Esophagus (tissue), 2 donors: ENCODE measurements at regions not wholly inside any gene's neighbourhood (a gene's known extent, or its start where the extent isn't known, plus 50 kb on each side); places are given as distances from the start of the nearest gene placed in this dataset.

ENCODE experiments used
- H3K27ac ChIP-seq, 2 donors: one replicate each; pipeline ENCODE4 v1.5.1; 2013; ENCODE audit warnings: low read depth in 2 of 2, mild to moderate bottlenecking in 2 of 2, inconsistent platforms in 1 of 2, low read length in 1 of 2, moderate library complexity in 1 of 2
- H3K27me3 ChIP-seq, 2 donors: one replicate each; pipeline ENCODE4 v1.6.1; 2013; ENCODE audit warnings: low read length in 2 of 2, control low read depth in 1 of 2, mild to moderate bottlenecking in 1 of 2; ENCODE audit not compliant: insufficient read depth in 2 of 2, control insufficient read depth in 1 of 2
- H3K36me3 ChIP-seq, 2 donors: one replicate each; pipeline ENCODE4 v1.6.1; 2013; ENCODE audit warnings: low read length in 1 of 2; ENCODE audit not compliant: control insufficient read depth in 2 of 2, insufficient read depth in 2 of 2
- H3K4me1 ChIP-seq, 2 donors: one replicate each; pipeline ENCODE4 v1.6.1; 2013; ENCODE audit warnings: low read length in 1 of 2; ENCODE audit not compliant: control insufficient read depth in 2 of 2, insufficient read depth in 2 of 2
- H3K4me3 ChIP-seq, 2 donors: one replicate each; pipeline ENCODE4 v1.5.1; 2013; ENCODE audit warnings: low read length in 2 of 2, mild to moderate bottlenecking in 2 of 2, low read depth in 1 of 2, moderate library complexity in 1 of 2
- H3K9me3 ChIP-seq, 2 donors: one replicate each; pipeline ENCODE4 v1.6.1; 2013; ENCODE audit warnings: mild to moderate bottlenecking in 2 of 2, low read depth in 1 of 2, low read length in 1 of 2, moderate library complexity in 1 of 2; ENCODE audit not compliant: control insufficient read depth in 2 of 2, insufficient read depth in 1 of 2
- WGBS, 2 donors: extraction: QIAGEN DNeasy Blood & Tissue Kit; methylation state at CpG; one replicate each; pipeline ENCODE4 v1.1.7; 2013; 5-methylcytosine and 5-hydroxymethylcytosine counted together
- donor health status: healthy with polysubstance abuse.
- donor health status: Bipolar disorder and iron deficiency.

GRCh38 chr1:23627069-23627735 is 64.4 kb upstream of the RPL11 start:
- 46 to 47% methylated on average over 11 of the region's 11 CpGs for WGBS, 2 donors
- no peaks in the 10 kb centered on the region for H3K36me3 ChIP-seq
- H3K27me3 ChIP-seq, result no peaks in the 10 kb centered on the region
- no peaks in the 10 kb centered on the region for H3K4me1 ChIP-seq
- no peak overlapping the region for H3K4me3 ChIP-seq
- no peaks in the 10 kb centered on the region for H3K9me3 ChIP-seq
- no peak overlapping the region for H3K27ac ChIP-seq

GRCh38 chr1:23625929-23626535 is 65.6 kb upstream of the RPL11 start:
- no peaks in the 10 kb centered on the region for H3K36me3 ChIP-seq
- H3K4me1 ChIP-seq, result no peaks in the 10 kb centered on the region
- no peak overlapping the region for H3K4me3 ChIP-seq
- H3K9me3 ChIP-seq, result no peaks in the 10 kb centered on the region
- WGBS, 2 donors, result 85 to 95% methylated on average over 1 of the region's 1 CpG
- H3K27me3 ChIP-seq, result no peaks in the 10 kb centered on the region
- H3K27ac ChIP-seq, result no peak overlapping the region

GRCh38 chr1:23625459-23625858 is 66.1 kb upstream of the RPL11 start:
- Histone ChIP-seq H3K27ac (no peak overlapping the region), H3K4me1 (no peaks in the 10 kb centered on the region), H3K27me3 (no peaks in the 10 kb centered on the region), H3K36me3 (no peaks in the 10 kb centered on the region), H3K4me3 (no peak overlapping the region), H3K9me3 (no peaks in the 10 kb centered on the region)
- 91 to 94% methylated on average over 4 of the region's 4 CpGs for WGBS, 2 donors

DNA sequence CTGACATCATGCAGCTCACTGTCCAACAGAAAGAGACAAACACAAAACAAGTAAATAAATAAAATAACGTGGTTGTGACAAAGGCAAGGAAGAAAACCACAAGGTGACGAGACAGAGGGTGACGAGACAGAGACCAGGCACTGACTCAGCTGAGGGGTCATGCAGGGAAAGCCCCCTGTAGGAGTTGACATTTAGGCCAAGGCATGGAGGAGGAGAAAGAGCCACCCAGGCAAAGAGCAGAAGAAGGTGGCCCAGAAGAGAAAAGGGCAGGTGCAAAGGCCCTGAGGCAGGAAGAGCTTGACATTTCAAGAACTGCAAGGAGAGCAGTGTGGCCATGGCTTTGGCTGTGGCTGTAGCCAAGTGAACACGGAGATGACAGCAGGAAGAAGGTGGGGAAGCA is 65.1 kb upstream of the ID3 start:
- no peaks in the 10 kb centered on the region for H3K9me3 ChIP-seq
- WGBS, 2 donors, result 64 to 65% methylated on average over 4 of the region's 4 CpGs
- H3K4me3 ChIP-seq, result no peak overlapping the region
- no peaks in the 10 kb centered on the region for H3K27me3 ChIP-seq
- H3K27ac ChIP-seq, result no peak overlapping the region
- no peaks in the 10 kb centered on the region for H3K36me3 ChIP-seq
- no peaks in the 10 kb centered on the region for H3K4me1 ChIP-seq

DNA sequence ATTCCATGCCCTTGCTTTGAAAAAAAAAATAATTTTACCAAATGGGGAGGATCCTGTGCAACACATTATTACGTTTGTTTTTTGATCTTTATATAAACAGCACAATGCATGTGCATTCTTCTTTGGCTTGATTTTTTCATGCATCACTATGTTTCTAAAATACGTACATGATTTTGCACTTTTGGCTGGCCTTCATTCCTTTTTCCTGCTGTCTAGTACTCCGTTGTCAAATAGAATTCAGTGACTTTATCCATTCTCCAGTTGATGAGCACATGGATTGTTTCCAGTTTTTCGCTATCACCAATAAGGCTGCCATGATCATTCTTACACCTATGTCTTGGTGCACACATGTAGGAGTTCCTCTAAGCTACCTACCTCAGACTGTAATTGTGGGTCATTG is 63.0 kb upstream of the ID3 start:
- no peaks in the 10 kb centered on the region for H3K9me3 ChIP-seq
- no peaks in the 10 kb centered on the region for H3K36me3 ChIP-seq
- WGBS, 2 donors, result 91 to 93% methylated on average over 4 of the region's 4 CpGs
- H3K4me3 ChIP-seq, result no peak overlapping the region
- H3K27me3 ChIP-seq, result no peaks in the 10 kb centered on the region
- H3K4me1 ChIP-seq, result peaks cover 0 to 2% of the 10 kb centered on the region in 2 donors
- no peak overlapping the region for H3K27ac ChIP-seq

- Histone ChIP-seq H3K4me3 (no peak overlapping the region), H3K27me3 (no peaks in the 10 kb centered on the region), H3K4me1 (peaks cover 0 to 2% of the 10 kb centered on the region in 2 donors), H3K27ac (no peak overlapping the region), H3K36me3 (no peaks in the 10 kb centered on the region), H3K9me3 (no peaks in the 10 kb centered on the region)
- 92% methylated on average over 5 of the region's 5 CpGs for WGBS, 2 donors
Measured at GRCh38 chr1:23620605-23621004, 61.3 kb upstream of the ID3 start.

DNA sequence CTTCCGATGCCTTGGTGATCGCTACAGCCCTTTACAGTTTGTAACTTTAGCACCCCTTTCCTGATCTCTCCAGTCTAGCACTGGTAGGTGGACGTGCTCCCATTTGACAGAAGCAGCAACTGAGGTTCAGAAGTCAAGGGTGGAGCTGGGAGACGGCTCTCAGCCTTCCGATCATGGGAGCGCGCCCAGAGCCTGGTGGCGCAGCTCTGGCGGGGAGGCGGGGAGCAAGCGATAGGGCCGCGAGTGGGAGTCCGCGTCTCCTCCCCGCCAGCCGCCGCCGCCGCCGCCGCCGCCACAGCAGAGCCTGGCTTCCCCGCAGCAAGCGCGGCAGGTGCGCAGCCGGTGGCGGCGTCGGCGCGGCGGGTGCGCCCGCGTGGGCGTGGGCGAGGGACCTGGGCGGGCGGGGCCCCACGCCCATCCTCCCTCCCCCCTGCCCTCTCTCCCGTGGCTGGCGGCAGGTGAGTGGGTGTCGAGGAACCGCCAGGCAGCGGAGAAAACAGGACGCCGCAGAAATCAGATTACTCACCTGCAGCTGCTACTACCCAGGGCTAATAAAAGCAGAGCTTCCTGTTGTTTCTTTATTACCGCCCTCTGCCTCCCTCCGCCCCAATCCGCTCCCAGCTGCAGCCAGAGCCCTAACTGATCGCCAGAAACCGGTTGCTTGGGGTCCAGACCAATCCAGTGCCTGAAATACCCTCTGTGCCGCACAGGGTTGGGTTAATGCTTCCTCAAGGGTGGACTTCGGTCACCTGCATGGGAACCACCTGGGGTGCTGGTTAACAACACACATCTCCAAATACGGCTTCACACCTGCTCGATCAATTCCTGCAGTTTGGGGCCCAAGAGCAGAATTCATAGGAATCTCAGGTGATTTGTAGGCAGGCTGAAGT is 60.2 kb upstream of the ID3 start:
- no peaks in the 10 kb centered on the region for H3K27me3 ChIP-seq
- H3K4me3 ChIP-seq, result peak overlapping the region; percentile 31 to 44
- H3K36me3 ChIP-seq, result no peaks in the 10 kb centered on the region
- WGBS, 2 donors, result 5 to 7% methylated on average over 39 to 58 of the region's 58 CpGs
- H3K27ac ChIP-seq, result peak overlapping the region in 1 of 2 donors; percentile 5
- H3K4me1 ChIP-seq, result peaks cover 0 to 2% of the 10 kb centered on the region in 2 donors
- H3K9me3 ChIP-seq, result no peaks in the 10 kb centered on the region

DNA sequence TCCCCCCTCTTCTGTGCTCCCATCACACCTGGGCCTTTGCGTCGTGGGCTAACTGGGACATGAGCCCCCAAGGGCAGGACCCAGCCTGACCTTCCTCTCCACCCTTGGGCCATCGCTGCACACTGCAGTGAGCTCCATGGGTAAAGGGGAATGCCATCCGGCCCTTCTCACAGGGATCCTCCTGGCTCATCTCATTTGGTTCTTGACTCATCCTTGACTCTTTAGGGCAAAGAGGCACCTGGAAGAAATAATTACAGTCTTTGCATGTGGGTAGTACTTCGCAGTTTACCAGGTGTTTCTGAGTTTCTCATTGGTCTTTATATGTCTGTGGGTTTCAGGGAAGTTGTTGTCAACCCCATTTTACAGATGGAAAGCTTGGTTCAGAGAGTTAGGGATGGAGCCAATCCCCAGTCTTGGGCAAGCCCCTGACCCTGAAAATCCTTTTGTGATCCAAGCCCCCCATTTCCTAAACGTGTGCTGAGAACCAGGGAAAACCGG is 59.3 kb upstream of the ID3 start:
- no peak overlapping the region for H3K4me3 ChIP-seq
- H3K27me3 ChIP-seq, result no peaks in the 10 kb centered on the region
- no peak overlapping the region for H3K27ac ChIP-seq
- peaks cover 0 to 2% of the 10 kb centered on the region in 2 donors for H3K4me1 ChIP-seq
- 80 to 82% methylated on average over 7 of the region's 7 CpGs for WGBS, 2 donors
- H3K36me3 ChIP-seq, result no peaks in the 10 kb centered on the region
- no peaks in the 10 kb centered on the region for H3K9me3 ChIP-seq

DNA sequence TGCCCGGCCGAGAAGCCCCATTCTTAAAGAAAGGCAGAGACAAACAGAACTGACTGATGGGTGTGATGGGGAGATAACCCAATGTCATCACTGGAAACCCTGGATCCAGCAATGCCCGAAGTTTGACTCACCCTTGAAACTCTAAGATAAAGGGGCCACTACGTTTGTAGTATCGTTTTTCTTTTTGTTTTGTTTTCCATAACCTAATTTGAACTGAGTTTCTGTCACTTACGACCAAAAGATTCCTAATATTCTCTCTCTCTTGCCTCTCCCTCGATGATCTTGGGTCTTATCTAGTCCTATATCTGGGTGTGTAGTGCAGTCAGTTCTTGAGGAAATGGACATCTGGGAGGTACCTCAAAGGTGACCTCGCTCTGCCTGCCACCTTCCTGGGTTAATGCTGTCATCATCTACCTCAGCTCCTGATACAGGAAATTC is 57.8 kb upstream of the ID3 start:
- 69 to 75% methylated on average over 8 of the region's 8 CpGs for WGBS, 2 donors
- Histone ChIP-seq H3K4me1 (peaks cover 2 to 3% of the 10 kb centered on the region in 2 donors), H3K4me3 (no peak overlapping the region), H3K27me3 (no peaks in the 10 kb centered on the region), H3K27ac (no peak overlapping the region), H3K36me3 (no peaks in the 10 kb centered on the region), H3K9me3 (no peaks in the 10 kb centered on the region)
